AG09319 (cell line): ENCODE measurements at regions not wholly inside any gene's neighbourhood (a gene's known extent, or its start where the extent isn't known, plus 50 kb on each side); places are given as distances from the start of the nearest gene placed in this dataset.
"Not testable (repeated sequence)": the region's sequence is repeated elsewhere in the genome, so short reads cannot be mapped to it uniquely, and the experiment has no call there.

Experiments used
- DNase-seq: peaks from one replicate; pipeline ENCODE4 v3.0.0-alpha.2; 2010; ENCODE audit warnings: low read depth; ENCODE audit errors: extremely low read depth
- TF ChIP-seq, protein P1 (sequence below): IDR thresholded peaks from 2 replicates; pipeline ENCODE4 v1.5.1; 2011; ENCODE audit warnings: low read depth, mild to moderate bottlenecking, inconsistent platforms, low read length, moderate library complexity

DNA sequence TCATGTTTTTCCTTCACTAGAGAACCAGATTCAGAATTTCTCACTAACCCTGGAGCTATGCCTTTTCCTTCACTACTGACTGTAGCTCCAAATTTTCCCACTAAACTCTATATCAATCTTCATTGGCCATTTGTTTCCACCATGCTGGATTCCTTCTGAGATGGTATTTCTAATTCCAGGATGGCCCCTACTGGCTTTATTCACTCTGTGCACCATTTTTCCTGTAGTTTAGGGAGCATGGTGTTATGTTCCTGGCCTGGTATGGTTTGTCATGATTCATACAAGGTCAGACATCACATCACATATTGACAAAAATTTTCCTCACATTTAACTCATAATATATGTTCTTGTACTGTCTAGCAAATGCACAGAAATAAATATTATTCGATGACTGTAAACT is 229.2 kb upstream of the TFPI start:
- DNase-seq = no peak
- TF ChIP-seq, protein P1, sequence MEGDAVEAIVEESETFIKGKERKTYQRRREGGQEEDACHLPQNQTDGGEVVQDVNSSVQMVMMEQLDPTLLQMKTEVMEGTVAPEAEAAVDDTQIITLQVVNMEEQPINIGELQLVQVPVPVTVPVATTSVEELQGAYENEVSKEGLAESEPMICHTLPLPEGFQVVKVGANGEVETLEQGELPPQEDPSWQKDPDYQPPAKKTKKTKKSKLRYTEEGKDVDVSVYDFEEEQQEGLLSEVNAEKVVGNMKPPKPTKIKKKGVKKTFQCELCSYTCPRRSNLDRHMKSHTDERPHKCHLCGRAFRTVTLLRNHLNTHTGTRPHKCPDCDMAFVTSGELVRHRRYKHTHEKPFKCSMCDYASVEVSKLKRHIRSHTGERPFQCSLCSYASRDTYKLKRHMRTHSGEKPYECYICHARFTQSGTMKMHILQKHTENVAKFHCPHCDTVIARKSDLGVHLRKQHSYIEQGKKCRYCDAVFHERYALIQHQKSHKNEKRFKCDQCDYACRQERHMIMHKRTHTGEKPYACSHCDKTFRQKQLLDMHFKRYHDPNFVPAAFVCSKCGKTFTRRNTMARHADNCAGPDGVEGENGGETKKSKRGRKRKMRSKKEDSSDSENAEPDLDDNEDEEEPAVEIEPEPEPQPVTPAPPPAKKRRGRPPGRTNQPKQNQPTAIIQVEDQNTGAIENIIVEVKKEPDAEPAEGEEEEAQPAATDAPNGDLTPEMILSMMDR = no peak

DNA sequence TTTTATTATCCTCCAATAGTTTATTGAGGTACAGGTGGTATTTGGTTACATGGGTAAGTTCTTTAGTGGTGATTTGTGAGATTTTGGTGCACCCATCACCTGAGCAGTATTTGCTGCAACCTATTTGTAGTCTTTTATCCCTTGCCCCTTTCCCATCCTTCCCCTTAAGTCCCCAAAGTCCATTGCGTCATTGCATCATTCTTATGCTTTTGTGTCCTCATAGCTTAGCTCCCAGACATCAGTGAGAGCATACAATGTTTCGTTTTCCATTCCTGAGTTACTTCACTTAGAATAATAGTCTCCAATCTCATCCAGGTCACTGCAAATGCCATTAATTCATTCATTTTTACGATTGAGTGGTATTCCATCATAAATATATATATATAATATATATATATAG is 229.9 kb upstream of the TFPI start:
- DNase-seq = not testable (repeated sequence)

DNA sequence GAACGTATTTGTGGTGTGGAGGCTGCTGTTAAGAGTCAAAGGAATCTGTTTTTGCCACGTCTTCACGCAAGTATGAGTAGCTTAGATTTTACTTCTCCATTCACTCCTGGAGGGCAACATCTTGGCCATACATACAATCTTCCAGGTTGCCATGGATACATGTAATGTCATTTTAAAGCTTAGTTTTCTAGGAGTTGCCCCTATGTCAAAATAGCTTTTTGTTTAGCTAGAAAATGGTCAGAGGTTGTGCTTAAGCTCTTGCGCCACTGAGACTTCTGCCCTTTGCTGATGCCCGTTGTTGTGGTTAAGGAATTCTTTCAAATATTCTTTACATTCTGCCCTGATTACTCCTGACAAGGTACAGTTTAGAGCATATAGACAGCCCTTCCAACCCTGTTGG is 245.4 kb upstream of the TFPI start:
- TF ChIP-seq, protein P1 = no peak
- DNase-seq = no peak

DNA sequence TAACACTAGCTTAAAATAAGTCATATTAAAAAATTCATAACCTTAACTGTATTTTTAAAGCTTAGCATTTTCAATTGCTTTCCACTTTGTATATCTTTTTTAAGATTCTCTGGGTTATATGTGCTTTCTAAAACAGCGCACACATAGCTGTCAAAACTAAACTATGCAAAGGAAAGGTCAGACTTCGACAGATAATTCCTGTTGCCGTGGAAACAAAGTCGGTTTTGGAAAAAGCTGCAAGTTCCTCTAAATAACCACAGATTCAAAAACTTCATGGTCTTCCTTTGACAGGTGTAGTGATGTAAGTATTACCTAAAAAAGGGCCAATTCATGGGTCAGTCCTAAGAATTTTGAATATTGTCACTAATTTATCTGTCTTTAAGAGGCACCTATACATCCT is 249.6 kb upstream of the TFPI start:
- no peak for DNase-seq
- TF ChIP-seq, protein P1 = no peak

DNA sequence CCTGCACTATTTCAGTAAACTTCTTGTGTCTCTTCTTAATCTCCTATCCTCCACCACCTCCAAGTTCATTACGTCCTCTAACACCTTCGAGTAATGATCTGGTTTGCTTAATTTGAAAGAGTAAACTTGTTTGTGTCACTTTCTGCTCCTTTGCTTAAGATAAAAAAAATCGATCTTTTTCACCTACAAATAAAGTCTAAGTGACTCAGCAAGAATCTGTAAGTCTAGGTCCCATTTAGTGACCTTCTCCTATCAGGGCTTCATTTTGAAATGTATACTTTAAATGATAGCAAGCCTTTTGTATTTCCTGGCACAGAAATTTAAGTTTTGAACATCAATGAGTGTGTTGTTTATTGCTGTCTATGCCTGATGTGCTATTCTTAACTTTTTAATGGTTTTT is 260.9 kb upstream of the TFPI start:
- DNase-seq = no peak
- TF ChIP-seq, protein P1 = no peak

GRCh38 chr2:187819624-187820023 is 265.4 kb upstream of the TFPI start:
- TF ChIP-seq, protein P1 = no peak
- DNase-seq = no peak

GRCh38 chr2:187825108-187825507 is 270.9 kb upstream of the TFPI start:
- DNase-seq = no peak
- TF ChIP-seq, protein P1 = no peak

- TF ChIP-seq, protein P1 = no peak
- DNase-seq = no peak
These were observed 271.8 kb upstream of the TFPI start for GRCh38 chr2:187826023-187826422.
